ENCODE measurements at regions not wholly inside any gene's neighbourhood (a gene's known extent, or its start where the extent isn't known, plus 50 kb on each side); places are given as distances from the start of the nearest gene placed in this dataset.
"Not testable (repeated sequence)": the region's sequence is repeated elsewhere in the genome, so short reads cannot be mapped to it uniquely, and the experiment has no call there.

GRCh38 chr6:84635081-84635761 lies 129.2 kb downstream of the TBX18 start:
- 87% methylated on average over 4 of the region's 4 CpGs for WGBS
- DNase-seq (ENCODE audit: low read depth in 6 of 9, low spot score in 9 of 9), result no peak
- no peaks in the 10 kb centered on the region for H3K36me3 ChIP-seq (ENCODE audit: control insufficient read depth in 2 of 2, insufficient read depth in 2 of 2, low read length in 1 of 2)
- H3K27me3 ChIP-seq (ENCODE audit: control insufficient read depth in 2 of 2, insufficient read depth in 1 of 2, low read length in 1 of 2), result no peaks in the 10 kb centered on the region
- no peak overlapping the region for H3K4me3 ChIP-seq (ENCODE audit: low read length in 2 of 2)
- H3K4me1 ChIP-seq (ENCODE audit: control insufficient read depth in 2 of 2, insufficient read depth in 2 of 2, low read length in 2 of 2), result no peaks in the 10 kb centered on the region
- no peaks in the 10 kb centered on the region for H3K9me3 ChIP-seq (ENCODE audit: control insufficient read depth in 2 of 2, insufficient read depth in 1 of 2, low read length in 1 of 2)
- H3K27ac ChIP-seq (ENCODE audit: low read depth in 1 of 2, low read length in 1 of 2), result no peak overlapping the region

GRCh38 chr6:84633771-84634170 lies 130.6 kb downstream of the TBX18 start:
- WGBS, result 86% methylated on average over 1 of the region's 1 CpG

GRCh38 chr6:84626527-84626926 lies 137.9 kb downstream of the TBX18 start:
- not testable (repeated sequence) for H3K4me1 ChIP-seq (ENCODE audit: control insufficient read depth in 2 of 2, insufficient read depth in 2 of 2, low read length in 2 of 2); H3K27ac ChIP-seq (ENCODE audit: low read depth in 1 of 2, low read length in 1 of 2); H3K4me3 ChIP-seq (ENCODE audit: low read length in 2 of 2); H3K27me3 ChIP-seq (ENCODE audit: control insufficient read depth in 2 of 2, insufficient read depth in 1 of 2, low read length in 1 of 2); H3K9me3 ChIP-seq (ENCODE audit: control insufficient read depth in 2 of 2, insufficient read depth in 1 of 2, low read length in 1 of 2); DNase-seq (ENCODE audit: low read depth in 6 of 9, low spot score in 9 of 9); H3K36me3 ChIP-seq (ENCODE audit: control insufficient read depth in 2 of 2, insufficient read depth in 2 of 2, low read length in 1 of 2)
- WGBS, result 94% methylated on average over 14 of the region's 14 CpGs

More at GRCh38 chr6:84633771-84634170, 130.6 kb downstream of the TBX18 start:
- H3K4me1 ChIP-seq (ENCODE audit: control insufficient read depth in 2 of 2, insufficient read depth in 2 of 2, low read length in 2 of 2), result no peaks in the 10 kb centered on the region
- H3K27me3 ChIP-seq (ENCODE audit: control insufficient read depth in 2 of 2, insufficient read depth in 1 of 2, low read length in 1 of 2), result no peaks in the 10 kb centered on the region
- no peaks in the 10 kb centered on the region for H3K9me3 ChIP-seq (ENCODE audit: control insufficient read depth in 2 of 2, insufficient read depth in 1 of 2, low read length in 1 of 2)
- H3K4me3 ChIP-seq (ENCODE audit: low read length in 2 of 2), result no peak overlapping the region
- no peak for DNase-seq (ENCODE audit: low read depth in 6 of 9, low spot score in 9 of 9)
- no peaks in the 10 kb centered on the region for H3K36me3 ChIP-seq (ENCODE audit: control insufficient read depth in 2 of 2, insufficient read depth in 2 of 2, low read length in 1 of 2)
- H3K27ac ChIP-seq (ENCODE audit: low read depth in 1 of 2, low read length in 1 of 2), result no peak overlapping the region

GRCh38 chr6:84625506-84625905 lies 138.9 kb downstream of the TBX18 start:
- H3K27ac ChIP-seq (ENCODE audit: low read depth in 1 of 2, low read length in 1 of 2), result no peak overlapping the region
- no peaks in the 10 kb centered on the region for H3K27me3 ChIP-seq (ENCODE audit: control insufficient read depth in 2 of 2, insufficient read depth in 1 of 2, low read length in 1 of 2)
- no peaks in the 10 kb centered on the region for H3K4me1 ChIP-seq (ENCODE audit: control insufficient read depth in 2 of 2, insufficient read depth in 2 of 2, low read length in 2 of 2)
- DNase-seq (ENCODE audit: low read depth in 6 of 9, low spot score in 9 of 9), result no peak
- H3K36me3 ChIP-seq (ENCODE audit: control insufficient read depth in 2 of 2, insufficient read depth in 2 of 2, low read length in 1 of 2), result no peaks in the 10 kb centered on the region
- H3K9me3 ChIP-seq (ENCODE audit: control insufficient read depth in 2 of 2, insufficient read depth in 1 of 2, low read length in 1 of 2), result no peaks in the 10 kb centered on the region
- H3K4me3 ChIP-seq (ENCODE audit: low read length in 2 of 2), result no peak overlapping the region

GRCh38 chr6:84623956-84624680 lies 140.3 kb downstream of the TBX18 start:
- Histone ChIP-seq H3K36me3 (ENCODE audit: control insufficient read depth in 2 of 2, insufficient read depth in 2 of 2, low read length in 1 of 2) (no peaks in the 10 kb centered on the region), H3K4me1 (ENCODE audit: control insufficient read depth in 2 of 2, insufficient read depth in 2 of 2, low read length in 2 of 2) (no peaks in the 10 kb centered on the region), H3K27me3 (ENCODE audit: control insufficient read depth in 2 of 2, insufficient read depth in 1 of 2, low read length in 1 of 2) (no peaks in the 10 kb centered on the region), H3K4me3 (ENCODE audit: low read length in 2 of 2) (no peak overlapping the region), H3K9me3 (ENCODE audit: control insufficient read depth in 2 of 2, insufficient read depth in 1 of 2, low read length in 1 of 2) (no peaks in the 10 kb centered on the region), H3K27ac (ENCODE audit: low read depth in 1 of 2, low read length in 1 of 2) (no peak overlapping the region)
- WGBS, result 61% methylated on average over 4 of the region's 4 CpGs
- DNase-seq (ENCODE audit: low read depth in 6 of 9, low spot score in 9 of 9), result no peak

- 74% methylated on average over 6 of the region's 6 CpGs for WGBS
- Histone ChIP-seq H3K36me3 (ENCODE audit: control insufficient read depth in 2 of 2, insufficient read depth in 2 of 2, low read length in 1 of 2) (no peaks in the 10 kb centered on the region), H3K27ac (ENCODE audit: low read depth in 1 of 2, low read length in 1 of 2) (no peak overlapping the region)
These were observed 145.6 kb downstream of the TBX18 start for GRCh38 chr6:84618836-84619235.

GRCh38 chr6:84618046-84618752 lies 146.2 kb downstream of the TBX18 start:
- no peak for DNase-seq (ENCODE audit: low read depth in 6 of 9, low spot score in 9 of 9)
- H3K4me1 ChIP-seq (ENCODE audit: control insufficient read depth in 2 of 2, insufficient read depth in 2 of 2, low read length in 2 of 2), result no peaks in the 10 kb centered on the region
- WGBS, result 81% methylated on average over 8 of the region's 8 CpGs
- H3K36me3 ChIP-seq (ENCODE audit: control insufficient read depth in 2 of 2, insufficient read depth in 2 of 2, low read length in 1 of 2), result no peaks in the 10 kb centered on the region
- H3K9me3 ChIP-seq (ENCODE audit: control insufficient read depth in 2 of 2, insufficient read depth in 1 of 2, low read length in 1 of 2), result no peaks in the 10 kb centered on the region
- no peaks in the 10 kb centered on the region for H3K27me3 ChIP-seq (ENCODE audit: control insufficient read depth in 2 of 2, insufficient read depth in 1 of 2, low read length in 1 of 2)
- peak overlapping the region in 1 of 2 donors; percentile 20 for H3K27ac ChIP-seq (ENCODE audit: low read depth in 1 of 2, low read length in 1 of 2)
- H3K4me3 ChIP-seq (ENCODE audit: low read length in 2 of 2), result no peak overlapping the region

More at GRCh38 chr6:84618836-84619235, 145.6 kb downstream of the TBX18 start:
- DNase-seq (ENCODE audit: low read depth in 6 of 9, low spot score in 9 of 9), result no peak
- H3K9me3 ChIP-seq (ENCODE audit: control insufficient read depth in 2 of 2, insufficient read depth in 1 of 2, low read length in 1 of 2), result no peaks in the 10 kb centered on the region
- no peaks in the 10 kb centered on the region for H3K27me3 ChIP-seq (ENCODE audit: control insufficient read depth in 2 of 2, insufficient read depth in 1 of 2, low read length in 1 of 2)
- H3K4me1 ChIP-seq (ENCODE audit: control insufficient read depth in 2 of 2, insufficient read depth in 2 of 2, low read length in 2 of 2), result no peaks in the 10 kb centered on the region
- H3K4me3 ChIP-seq (ENCODE audit: low read length in 2 of 2), result no peak overlapping the region

GRCh38 chr6:84615987-84616386 lies 148.4 kb downstream of the TBX18 start:
- 96% methylated on average over 2 of the region's 2 CpGs for WGBS
- Histone ChIP-seq H3K9me3 (ENCODE audit: control insufficient read depth in 2 of 2, insufficient read depth in 1 of 2, low read length in 1 of 2) (no peaks in the 10 kb centered on the region), H3K27me3 (ENCODE audit: control insufficient read depth in 2 of 2, insufficient read depth in 1 of 2, low read length in 1 of 2) (no peaks in the 10 kb centered on the region), H3K36me3 (ENCODE audit: control insufficient read depth in 2 of 2, insufficient read depth in 2 of 2, low read length in 1 of 2) (no peaks in the 10 kb centered on the region), H3K4me1 (ENCODE audit: control insufficient read depth in 2 of 2, insufficient read depth in 2 of 2, low read length in 2 of 2) (no peaks in the 10 kb centered on the region), H3K27ac (ENCODE audit: low read depth in 1 of 2, low read length in 1 of 2) (no peak overlapping the region), H3K4me3 (ENCODE audit: low read length in 2 of 2) (no peak overlapping the region)
- no peak for DNase-seq (ENCODE audit: low read depth in 6 of 9, low spot score in 9 of 9)
